GM21737 (cell line): ENCODE measurements at regions not wholly inside any gene's neighbourhood (a gene's known extent, or its start where the extent isn't known, plus 50 kb on each side); places are given as distances from the start of the nearest gene placed in this dataset.
"Not testable (repeated sequence)": the region's sequence is repeated elsewhere in the genome, so short reads cannot be mapped to it uniquely, and the experiment has no call there.

ENCODE experiments used
- ATAC-seq: cut with Tn5 transposase; IDR thresholded peaks from one replicate; pipeline ENCODE4 v1.9.1; 2021; ENCODE audit warnings: mild to moderate bottlenecking, moderate library complexity; ENCODE audit not compliant: unreplicated experiment

- no peak for ATAC-seq
Observed at GRCh38 chr13:58340895-58341294, 709.4 kb downstream of the PCDH17 start.

DNA sequence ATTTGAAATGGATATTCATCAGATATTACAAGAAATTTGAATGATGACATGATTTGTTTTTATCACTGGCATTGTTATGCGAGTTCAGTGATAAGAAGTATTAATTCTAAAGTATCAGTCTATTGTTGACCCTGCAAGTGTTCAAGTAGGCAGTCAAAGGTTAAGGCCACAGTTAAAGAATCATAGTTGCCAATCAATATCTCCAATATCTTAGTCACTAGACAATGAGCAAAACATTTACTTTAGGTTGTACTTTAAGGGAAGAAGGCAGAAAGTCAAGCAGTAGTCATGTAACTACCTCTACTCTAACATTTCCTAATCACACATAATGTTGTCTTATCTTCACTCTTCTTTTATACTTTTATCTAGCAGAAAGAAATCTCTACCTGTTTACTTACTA is 709.8 kb downstream of the PCDH17 start:
- no peak for ATAC-seq

GRCh38 chr13:58343076-58343475 is 711.5 kb downstream of the PCDH17 start:
- ATAC-seq, result no peak

DNA sequence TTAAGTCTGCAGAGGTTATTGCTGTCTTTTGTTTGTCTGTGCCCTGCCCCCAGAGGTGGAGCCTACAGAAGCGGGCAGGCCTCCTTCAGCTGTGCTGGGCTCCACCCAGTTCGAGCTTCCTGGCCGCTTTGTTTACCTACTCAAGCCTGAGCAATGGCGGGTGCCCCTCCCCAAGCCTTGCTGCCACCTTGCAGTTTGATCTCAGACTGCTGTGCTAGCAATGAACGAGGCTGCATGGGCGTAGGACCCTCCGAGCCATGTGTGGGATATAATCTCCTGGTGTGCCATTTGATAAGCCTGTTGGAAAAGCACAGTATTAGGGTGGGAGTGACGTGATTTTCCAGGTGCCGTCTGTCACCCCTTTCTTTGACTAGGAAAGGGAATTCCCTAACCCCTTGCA is 720.6 kb downstream of the PCDH17 start:
- ATAC-seq, result not testable (repeated sequence)

DNA sequence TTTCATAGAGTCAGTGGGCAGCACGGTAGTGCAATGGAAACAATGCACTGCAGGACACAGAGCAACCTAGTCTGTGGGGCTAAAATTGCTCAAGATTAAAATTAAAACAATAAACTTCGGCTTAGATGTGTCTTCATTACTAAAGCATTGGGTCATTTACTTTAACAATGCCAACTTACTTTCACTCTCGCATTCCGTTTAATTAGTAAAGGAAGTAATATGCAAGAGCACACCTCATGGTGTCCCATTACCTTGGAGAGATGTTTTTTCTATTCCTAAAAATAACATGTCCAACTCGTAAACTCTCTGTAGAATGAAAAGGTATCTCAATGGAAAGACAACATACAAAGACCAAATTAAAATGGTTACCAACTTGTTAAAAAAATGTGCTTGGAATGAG is 738.4 kb downstream of the PCDH17 start:
- no peak for ATAC-seq

DNA sequence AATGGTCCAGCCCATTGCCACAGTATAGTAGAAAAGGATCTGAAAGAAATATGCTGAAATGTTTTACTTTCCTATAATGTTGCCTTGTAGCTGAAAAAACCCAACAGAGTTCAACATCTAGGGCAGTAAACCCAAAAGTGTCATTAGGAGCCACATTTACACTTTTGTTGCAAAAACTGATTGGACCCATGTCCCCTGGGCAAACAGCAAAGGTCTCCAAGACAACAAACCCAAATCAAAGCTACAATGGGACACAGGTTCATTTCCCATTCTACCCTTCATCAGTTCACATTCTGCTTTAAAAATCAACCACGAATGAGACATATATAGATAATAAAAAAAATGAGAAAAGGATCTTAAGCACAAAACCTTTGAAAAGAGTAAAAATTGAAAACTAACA is 744.8 kb downstream of the PCDH17 start:
- ATAC-seq, result no peak

DNA sequence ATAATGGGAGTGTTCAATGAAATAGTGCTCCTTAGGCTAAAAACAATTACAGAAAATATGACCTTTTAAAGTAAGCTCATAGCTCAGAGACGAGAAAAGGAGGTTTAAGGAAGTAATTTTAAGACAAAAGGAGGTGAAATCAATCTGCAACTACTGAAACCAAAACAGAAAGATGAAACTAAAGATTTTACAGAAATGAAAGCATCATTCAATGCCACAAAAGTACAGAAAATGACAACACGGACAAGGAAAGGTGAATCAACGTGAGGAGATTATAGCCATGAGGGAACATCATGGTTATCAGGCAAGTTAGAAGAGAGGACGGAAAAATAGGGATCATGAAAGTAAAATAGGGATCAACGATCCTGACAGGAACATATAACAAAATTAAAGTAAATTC is 745.2 kb downstream of the PCDH17 start:
- ATAC-seq, result no peak

DNA sequence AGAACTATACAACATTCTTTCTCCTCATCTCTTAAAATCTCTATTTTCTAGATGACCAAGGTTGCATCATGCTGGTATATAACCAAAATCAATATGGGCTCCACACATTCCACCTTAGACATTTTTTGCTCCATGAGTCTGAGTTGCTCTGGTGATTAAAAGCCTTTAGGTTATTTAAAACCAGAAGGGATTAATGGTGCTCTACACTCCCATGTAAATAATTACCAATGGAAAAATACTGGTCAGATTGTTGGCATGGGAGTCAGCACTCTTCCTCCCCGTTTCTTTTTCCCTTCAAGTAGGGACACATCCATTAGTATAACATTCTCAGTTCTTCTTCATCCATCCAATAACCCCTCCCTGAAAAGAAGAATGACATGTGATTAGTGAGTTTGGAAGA is 747.7 kb downstream of the PCDH17 start:
- ATAC-seq, result no peak

DNA sequence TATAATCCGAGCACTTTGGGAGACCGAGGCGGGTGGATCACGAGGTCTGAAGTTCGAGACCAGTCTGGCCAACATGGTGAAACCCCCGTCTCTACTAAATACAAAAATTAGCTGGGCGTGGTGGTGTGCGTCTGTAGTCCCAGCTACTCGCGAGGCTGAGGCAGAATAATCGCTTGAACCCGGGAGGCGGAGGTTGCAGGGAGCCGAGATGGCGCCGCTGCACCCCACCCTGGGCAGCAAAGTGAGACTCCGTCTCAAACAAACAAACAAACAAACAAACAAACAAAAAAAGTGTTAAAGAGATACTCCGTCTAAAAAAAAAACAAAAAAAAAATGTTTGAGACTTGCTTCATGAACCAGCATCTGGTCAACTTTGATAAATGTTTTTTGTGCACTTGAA is 753.8 kb downstream of the PCDH17 start:
- not testable (repeated sequence) for ATAC-seq

GRCh38 chr13:58397596-58398387 is 766.2 kb downstream of the PCDH17 start:
- no peak for ATAC-seq

GRCh38 chr13:58399263-58399662 is 767.7 kb downstream of the PCDH17 start:
- no peak for ATAC-seq

GRCh38 chr13:58406545-58406944 is 775.0 kb downstream of the PCDH17 start:
- ATAC-seq, result no peak

DNA sequence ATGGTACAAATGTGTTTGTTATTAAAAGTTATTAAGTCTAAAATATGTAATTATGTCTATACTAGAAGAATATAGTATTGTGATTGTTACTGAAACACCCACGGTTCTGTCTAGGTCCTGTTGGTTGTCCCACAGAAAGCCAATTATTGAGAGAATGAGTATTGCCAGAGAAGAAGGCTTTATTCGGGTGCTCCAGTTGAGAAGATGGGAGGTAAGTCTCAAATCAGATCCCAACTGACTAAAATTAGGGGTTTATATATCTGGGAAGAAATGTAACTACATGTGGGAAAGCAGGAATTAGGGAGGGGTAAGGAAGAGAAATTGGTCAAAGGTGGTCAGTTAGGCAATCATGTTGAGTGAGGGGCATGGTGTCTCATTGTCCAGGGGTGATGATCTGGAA is 798.4 kb downstream of the PCDH17 start:
- no peak for ATAC-seq

DNA sequence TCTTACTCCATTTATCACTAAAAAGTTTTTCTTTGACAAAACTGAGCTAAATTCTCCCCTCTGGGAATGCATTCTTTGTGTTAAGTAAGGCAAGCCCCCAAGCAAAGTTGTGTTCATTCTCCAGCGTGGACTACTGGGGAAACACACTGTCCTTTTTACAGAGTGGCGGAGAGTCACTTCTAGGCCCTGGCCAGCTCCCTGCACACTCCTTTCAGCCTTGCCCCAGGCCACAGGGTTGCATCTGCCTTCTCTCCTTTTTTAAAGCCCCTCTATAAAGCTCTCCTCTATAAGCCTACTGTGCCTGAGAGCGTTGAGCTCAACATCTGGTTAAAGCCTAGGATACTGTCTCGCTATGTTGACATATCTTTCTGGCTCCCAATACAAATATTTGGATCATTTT is 803.4 kb downstream of the PCDH17 start:
- ATAC-seq, result no peak

- ATAC-seq, result no peak
Observed at GRCh38 chr13:58437427-58437826, 805.9 kb downstream of the PCDH17 start.

DNA sequence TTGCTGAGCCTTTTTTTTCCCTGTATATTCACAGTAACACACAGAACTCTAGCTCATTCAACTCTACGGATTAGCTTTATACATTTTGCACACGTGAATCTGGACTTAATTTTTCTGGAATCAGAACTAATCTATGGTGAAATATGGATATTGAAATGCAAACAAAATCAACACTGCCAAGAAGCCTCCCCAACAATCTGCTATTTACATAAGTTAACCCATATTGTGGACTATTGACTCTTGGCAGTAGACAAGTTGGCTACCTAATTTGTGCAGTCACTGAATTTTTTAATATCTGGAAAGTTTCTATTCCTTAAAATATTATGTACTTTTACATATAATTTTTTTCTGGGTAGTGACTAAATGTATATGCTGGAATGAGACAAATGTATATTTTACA is 815.4 kb downstream of the PCDH17 start:
- ATAC-seq, result no peak

DNA sequence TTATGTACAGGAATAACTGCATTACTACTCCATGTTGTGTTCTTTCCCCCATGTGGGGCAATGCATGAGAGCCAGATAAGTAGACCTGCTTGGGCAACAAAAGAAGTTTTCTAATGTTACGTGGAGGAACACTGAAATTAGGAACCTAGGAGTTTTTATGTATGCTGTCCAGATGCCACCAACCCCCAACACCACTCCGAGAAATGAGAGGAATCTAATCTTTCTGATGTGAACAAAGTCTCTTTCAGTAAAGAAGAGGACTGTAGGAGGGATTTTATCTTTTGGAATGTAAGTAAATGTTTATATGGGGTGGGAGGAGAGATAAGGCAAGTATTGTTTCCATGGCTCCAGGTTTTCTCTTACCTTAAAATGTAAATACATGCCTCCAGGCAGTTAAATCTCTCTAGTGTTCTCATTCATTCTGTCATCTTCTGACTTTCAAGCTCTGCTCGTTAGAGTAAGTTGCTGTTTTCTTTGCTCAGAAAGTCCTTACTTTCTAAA is 820.6 kb downstream of the PCDH17 start:
- no peak for ATAC-seq

DNA sequence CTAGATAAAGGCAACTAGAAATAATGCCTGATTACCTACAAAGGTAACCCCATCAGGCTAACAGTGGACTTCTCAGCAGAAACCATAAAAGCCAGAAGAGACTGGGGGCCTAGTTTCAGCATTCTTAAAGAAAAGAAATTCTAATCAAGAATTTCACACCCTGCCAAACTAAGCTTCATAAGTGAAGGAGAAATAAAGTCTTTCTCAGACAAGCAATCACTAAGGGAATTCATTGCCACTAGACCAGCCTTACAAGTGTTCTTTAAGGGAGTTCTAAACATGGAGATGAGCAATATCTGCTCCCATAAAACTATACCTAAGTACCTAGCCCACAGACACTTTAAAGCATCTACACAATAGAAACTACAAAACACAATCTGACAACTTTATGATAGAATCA is 823.5 kb downstream of the PCDH17 start:
- ATAC-seq, result no peak

DNA sequence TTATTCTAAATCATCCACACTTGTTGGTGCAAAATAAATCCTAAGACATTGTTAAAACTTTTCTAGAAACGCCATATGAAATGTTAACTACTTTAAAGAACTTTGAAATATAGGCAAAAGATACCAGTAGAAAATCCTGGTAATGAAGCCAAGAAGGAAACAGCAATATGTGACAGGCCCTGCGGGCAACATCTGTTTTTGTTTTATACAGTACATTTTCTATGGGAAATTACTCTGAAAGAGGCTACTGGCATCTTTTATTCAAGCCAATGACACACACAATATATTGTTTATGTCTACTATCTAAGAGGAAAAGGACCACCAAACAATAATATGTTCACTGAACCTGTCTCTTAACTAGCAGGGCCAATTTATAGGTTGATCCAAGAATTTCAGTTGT is 829.7 kb downstream of the PCDH17 start:
- ATAC-seq, result no peak

DNA sequence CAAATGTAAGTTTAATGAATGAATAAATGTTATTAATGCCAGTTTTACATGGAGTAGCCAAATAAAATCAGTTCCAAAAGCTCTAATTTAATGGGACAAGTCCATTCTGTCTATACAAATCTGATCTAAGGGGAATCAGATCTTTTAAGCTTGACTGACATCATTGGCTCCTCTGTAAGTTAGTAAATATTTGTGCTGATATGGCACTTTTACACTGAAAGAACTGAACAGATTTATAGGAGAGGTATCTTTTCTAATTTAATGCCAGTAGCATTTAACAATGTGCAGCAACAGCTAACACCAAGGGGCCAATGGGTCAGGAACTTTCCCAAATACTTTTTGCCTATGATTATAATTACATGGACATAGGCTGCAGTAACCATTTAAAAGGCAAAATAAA is 832.3 kb downstream of the PCDH17 start:
- no peak for ATAC-seq

DNA sequence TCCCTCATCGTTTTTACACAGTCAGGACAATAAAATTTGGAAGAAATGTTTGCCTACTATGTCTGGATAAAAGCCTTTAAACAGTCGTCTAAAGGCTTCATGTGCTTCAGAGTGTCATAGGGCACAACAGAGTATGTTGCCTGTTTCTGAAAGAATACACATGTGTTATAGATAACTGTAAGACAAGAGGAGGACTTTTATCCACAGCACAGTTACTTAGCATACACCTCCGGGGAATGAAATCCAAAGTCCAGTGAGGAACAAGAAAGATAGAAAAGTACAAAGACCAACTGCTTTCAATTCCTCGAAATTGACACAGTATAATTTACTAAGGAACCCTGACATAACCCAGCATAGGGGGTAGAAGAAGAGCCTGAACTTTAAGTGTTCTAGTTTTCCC is 835.6 kb downstream of the PCDH17 start:
- no peak for ATAC-seq

DNA sequence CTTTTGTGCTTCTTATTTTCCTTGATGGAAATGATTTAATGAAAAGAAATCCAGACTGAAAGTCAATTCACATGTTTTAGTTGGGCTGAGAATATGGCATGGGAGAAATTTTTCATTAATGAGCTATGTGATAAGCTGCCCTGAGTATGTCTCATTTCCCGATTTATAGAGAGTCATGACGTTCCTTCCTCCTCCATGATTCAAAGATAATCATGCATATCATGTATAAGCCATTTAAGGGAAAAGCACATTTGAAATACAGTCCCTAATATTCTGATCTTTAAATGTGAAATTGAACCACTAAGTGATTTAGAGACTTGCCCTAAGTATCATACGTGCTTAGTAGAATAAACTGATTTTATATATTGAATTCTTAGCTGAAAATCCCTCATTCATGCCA is 840.9 kb downstream of the PCDH17 start:
- no peak for ATAC-seq

DNA sequence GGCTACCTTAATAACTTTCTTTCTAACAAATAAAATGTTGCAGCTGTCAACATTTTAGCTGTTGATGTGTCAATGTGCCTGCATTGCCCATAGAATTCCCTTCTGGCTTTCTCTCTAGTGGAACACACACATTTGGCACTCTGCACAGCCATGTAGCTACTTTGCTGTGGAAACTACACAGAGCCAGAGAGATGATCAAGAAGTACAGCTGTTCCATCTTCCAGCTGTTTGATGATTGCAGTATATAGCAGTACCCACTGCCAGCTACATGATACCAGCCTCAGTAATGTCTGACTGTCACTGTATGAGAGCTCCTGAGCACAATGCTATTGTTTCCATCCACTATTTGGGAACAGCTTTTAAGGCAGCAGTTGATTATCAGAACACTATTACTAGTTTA is 843.0 kb downstream of the PCDH17 start:
- ATAC-seq, result no peak
